HG03342 (cell line): ENCODE measurements at regions not wholly inside any gene's neighbourhood (a gene's known extent, or its start where the extent isn't known, plus 50 kb on each side); places are given as distances from the start of the nearest gene placed in this dataset.
"Not testable (repeated sequence)": the region's sequence is repeated elsewhere in the genome, so short reads cannot be mapped to it uniquely, and the experiment has no call there.

ENCODE experiments used
- ATAC-seq: cut with Tn5 transposase; IDR thresholded peaks from one replicate; pipeline ENCODE4 v1.9.1; 2021; ENCODE audit warnings: mild to moderate bottlenecking, moderate library complexity; ENCODE audit not compliant: unreplicated experiment

DNA sequence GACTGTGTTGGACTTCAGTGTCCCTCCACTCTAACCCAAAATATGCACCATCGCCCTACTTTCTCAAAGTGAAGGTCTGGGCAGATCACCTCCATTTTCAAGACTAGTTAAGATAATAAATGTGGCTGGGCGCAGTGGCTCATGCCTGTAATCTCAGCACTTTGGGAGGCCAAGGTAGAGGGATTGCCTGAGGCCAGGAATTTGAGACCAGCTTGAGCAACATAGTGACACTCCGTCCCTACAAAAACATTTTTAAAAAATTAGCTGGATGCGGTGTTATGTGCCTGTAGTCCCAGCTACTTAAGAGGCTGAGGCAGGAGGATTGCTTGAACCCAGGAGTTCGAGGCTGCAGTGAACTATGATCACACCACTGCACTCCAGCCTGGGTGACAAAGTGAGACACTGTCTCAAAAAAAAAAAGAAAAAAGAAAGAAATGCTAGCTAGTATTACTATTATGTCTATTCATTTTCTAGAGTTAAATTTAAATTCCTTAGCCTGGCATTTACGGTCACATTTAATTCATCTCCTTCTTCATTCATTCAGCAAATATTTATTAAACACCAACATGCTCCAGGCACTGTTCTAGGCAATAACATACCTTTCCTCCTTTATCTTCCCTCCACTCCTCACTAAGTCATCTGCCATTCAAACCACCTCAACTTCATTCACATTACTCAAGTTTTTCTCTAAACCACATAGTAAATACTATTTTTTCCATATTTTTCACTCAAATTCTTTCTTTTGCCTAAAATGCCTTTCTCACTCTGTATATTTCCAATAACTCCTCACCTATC lies 96.1 kb upstream of the XYLT1 start:
- ATAC-seq, result no peak

GRCh38 chr16:17566075-17566474 lies 95.3 kb upstream of the XYLT1 start:
- ATAC-seq, result no peak

GRCh38 chr16:17565605-17566004 lies 94.8 kb upstream of the XYLT1 start:
- no peak for ATAC-seq

GRCh38 chr16:17564856-17565255 lies 94.1 kb upstream of the XYLT1 start:
- ATAC-seq, result no peak

- no peak for ATAC-seq
Measured at GRCh38 chr16:17563323-17564091, 92.7 kb upstream of the XYLT1 start.

DNA sequence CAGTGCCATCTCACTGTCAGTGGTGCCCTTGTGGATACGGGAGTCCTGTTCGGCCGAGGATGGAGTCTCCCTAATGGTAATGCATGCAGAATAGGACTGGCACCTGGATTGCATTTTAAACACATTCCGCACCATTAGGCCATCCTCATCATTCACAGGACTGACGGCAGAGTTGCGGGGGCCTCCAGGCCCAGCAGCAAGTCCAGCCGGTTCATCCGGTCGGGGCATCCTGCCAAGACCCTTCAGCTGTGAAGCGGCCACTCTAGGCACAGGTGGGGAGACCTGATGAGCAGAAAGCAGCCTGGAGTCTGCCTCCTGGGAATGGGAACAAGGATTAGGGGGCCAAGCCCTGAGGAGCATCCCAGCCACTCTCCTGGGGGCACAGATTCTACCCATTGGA lies 90.3 kb upstream of the XYLT1 start:
- no peak for ATAC-seq

- no peak for ATAC-seq
Measured at GRCh38 chr16:17560548-17560947, 89.8 kb upstream of the XYLT1 start.

GRCh38 chr16:17559394-17559793 lies 88.6 kb upstream of the XYLT1 start:
- ATAC-seq, result no peak

DNA sequence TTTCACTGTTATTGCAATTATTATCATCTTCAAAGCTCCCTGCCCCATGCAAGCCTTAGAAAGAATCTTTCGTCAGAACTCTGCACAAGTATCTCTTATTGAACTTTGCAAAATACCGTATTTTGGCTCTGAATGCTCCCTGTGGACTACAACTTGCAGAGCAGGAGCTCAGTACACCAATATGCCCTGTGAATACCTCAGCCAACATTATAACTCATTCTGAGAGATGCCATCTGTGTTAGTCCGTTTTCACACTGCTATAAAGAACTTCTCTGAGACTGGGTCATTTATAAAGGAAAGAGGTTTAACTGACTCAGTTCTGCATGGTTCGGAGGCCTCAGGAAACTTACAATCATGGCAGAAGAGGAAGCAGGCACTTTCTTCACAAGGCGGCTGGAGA lies 87.2 kb upstream of the XYLT1 start:
- no peak for ATAC-seq

- no peak for ATAC-seq
Measured at GRCh38 chr16:17557480-17557879, 86.7 kb upstream of the XYLT1 start.

DNA sequence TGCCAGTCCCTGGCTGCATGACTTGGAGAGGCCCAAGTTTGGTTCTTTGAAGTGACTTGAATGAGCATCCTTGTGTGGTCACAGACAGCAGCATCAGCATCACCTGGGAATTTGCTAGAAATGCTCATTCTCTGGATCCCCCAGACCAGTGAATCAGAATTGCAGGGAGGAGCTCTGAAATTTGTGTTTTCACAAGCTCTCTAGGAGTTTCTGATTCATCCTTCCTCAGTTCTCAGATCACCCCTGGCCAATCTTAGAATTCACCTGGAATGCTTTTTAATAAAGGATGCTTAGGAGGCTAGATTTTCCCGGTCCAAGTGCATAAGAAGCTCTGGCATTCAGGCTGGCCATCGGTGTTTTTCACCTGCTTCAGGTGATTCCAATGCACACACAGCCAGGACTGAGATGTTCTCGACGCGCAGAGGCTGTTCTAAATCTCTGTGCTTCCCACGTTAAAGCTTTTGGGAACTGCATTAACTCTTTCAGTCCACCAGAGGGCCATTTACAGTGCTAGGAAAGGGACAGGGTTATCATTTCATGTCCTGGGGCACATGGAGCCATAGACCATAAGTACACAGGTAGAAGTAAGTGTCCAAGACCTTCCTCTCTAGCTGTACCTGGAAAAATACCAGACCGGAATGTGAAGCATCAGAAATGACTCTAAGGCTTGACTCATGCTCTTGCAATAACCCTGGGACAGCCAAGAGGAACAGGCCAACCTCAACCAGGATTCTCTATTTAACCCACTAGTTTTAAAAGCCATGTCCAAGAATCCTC lies 85.7 kb upstream of the XYLT1 start:
- ATAC-seq, result no peak

DNA sequence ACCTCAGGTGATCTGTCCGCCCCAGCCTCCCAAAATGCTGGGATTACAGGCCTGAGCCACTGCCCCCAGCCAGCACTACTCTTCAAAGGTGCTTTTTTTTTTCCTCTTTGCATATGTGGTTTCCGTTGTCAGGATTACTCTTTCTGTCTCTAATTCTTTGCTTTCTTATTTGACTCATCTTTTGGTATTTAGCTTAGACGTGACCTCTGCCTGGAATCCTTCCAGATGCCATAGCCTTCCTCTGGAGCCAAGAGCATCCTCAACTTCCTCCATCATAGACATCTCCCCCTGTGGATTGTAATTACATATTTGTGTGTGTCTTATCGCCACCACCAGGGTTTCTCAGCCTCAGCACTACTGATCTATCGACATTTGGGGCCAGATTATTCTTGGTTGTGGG lies 84.4 kb upstream of the XYLT1 start:
- no peak for ATAC-seq

GRCh38 chr16:17552351-17552750 lies 81.6 kb upstream of the XYLT1 start:
- ATAC-seq, result no peak

GRCh38 chr16:17551682-17552081 lies 80.9 kb upstream of the XYLT1 start:
- not testable (repeated sequence) for ATAC-seq

DNA sequence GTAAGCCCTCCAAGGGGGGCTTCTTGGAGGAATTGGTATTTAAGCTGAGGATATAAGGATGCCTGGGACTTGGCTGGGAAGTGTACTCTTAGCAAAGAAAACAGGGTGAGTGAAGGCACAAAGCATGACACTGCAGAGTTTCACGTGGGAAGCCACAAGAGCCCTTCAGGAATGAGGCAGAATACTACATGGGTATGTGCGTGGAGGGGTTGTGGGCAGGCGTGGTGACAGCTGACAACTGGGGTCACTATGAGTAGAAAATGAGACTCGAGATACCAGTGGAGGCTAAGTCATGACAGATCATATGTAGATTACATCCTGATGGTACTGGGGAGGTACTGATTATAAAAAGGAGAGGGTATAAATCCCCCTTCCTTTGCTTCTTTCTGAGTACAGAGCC lies 78.1 kb upstream of the XYLT1 start:
- no peak for ATAC-seq

- no peak for ATAC-seq
Measured at GRCh38 chr16:17544785-17545184, 74.0 kb upstream of the XYLT1 start.

DNA sequence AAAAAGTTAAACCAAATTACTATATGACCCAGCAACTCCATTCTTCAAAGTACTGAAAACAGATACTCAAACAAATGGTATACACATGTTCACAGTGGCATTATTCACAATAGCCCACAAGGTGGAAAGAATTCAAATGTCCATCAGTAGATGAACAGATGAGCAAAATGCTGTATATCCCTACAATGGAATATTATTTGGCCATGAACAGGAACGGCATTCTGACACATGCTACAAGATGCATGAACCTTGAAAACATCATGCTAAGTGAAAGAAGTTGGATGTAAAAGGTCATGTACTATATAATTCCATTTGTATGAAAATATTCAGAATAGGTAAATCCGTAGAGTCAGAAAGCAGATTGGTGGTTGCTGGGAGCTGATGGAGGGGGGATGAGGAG lies 73.5 kb upstream of the XYLT1 start:
- no peak for ATAC-seq

DNA sequence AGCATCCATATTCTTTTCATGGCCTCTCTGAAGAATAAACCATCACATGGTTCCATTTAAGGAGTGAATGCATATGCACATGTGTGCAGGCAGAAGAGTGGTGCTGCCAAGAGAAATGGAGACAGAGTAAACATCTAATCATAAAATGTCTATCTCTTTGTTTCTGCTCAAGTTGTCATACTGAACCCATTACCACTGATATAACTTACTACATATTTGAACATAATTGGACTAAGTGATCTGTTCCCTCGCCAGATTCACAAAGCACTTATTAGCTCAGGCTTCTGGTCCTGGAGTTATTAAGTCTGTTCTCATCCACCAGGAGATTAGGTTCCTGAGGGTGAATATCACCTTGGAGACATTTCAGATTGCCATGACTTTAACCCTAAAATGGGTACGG lies 72.3 kb upstream of the XYLT1 start:
- ATAC-seq, result no peak

- no peak for ATAC-seq
Measured at GRCh38 chr16:17541324-17541723, 70.6 kb upstream of the XYLT1 start.

- no peak for ATAC-seq
Measured at GRCh38 chr16:17538927-17539326, 68.2 kb upstream of the XYLT1 start.

DNA sequence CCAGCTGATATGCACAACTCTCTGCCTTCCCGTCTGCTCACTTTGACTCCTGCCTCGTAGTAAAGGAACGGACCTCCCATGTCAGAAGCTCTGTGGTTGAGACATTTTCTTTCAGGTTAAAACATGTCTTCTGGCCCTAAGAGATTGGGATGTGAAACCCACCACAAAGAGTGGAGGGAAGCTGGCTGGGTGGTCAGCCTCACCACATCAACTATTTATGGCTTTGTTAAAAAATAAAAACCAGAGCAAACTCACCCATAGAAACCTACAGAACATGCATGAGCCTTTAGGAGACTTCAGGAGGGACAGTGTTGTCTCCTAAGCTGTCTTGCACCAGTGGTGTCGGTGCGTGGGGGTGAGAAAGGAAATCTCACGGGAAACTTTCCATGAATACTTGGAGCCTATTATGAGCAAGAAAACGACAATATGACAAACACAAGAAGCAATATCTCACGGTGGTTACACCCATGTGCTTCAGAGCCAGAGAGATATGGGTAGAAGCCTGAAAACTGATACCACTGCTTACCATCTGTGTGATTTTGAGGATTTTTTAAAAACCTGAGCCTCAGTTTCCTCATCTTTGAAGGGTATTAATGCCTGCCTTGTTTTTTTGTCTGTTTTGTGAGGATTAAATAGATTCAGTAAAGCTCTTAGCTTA lies 61.7 kb upstream of the XYLT1 start:
- ATAC-seq, result no peak
